K562 (cell line): ENCODE measurements at regions not wholly inside any gene's neighbourhood (a gene's known extent, or its start where the extent isn't known, plus 50 kb on each side); places are given as distances from the start of the nearest gene placed in this dataset.
A peak's percentile ranks its signal among the peaks of the same experiment; 100 is the strongest.

Source experiments
- CREBBP ChIP-seq: IDR thresholded peaks from one replicate; pipeline ENCODE4 v1.6.1; 2012; ENCODE audit warnings: low read depth, mild to moderate bottlenecking, control low read depth, inconsistent platforms, low read length
- CSDE1 ChIP-seq, 2 experiments: fragments of 450-650 bp; IDR thresholded peaks; 2 replicates each; pipeline ENCODE4 v1.6.1; 2016; ENCODE audit warnings: mild to moderate bottlenecking in 1 of 2
- ETV6 ChIP-seq, 3 experiments: fragments of 150-350 bp in 1 of 3; sonication (generic) in 1 of 3; formaldehyde crosslinking in 1 of 3; IDR thresholded peaks; 2 replicates each; pipeline versions ENCODE4 v1.6.1 to v1.8.0; 2014 to 2022; ENCODE audit warnings: borderline replicate concordance in 2 of 3, low read depth in 2 of 3, antibody characterized with exemption in 1 of 3, low read length in 1 of 3, mild to moderate bottlenecking in 1 of 3, missing genetic modification reagents in 1 of 3
- HOXB6 ChIP-seq: fragments of 250-450 bp; sonication (Bioruptor Pico); IDR thresholded peaks from 2 replicates; pipeline ENCODE4 v1.5.1; 2022; ENCODE audit warnings: mild to moderate bottlenecking, borderline replicate concordance
- LARP7 ChIP-seq: fragments of 450-650 bp; IDR thresholded peaks from 2 replicates; pipeline ENCODE4 v1.6.1; 2016
- MEF2D ChIP-seq: conservative IDR thresholded peaks from 2 replicates; pipeline ENCODE4 v1.6.1; 2016; ENCODE audit warnings: low read depth, missing genetic modification characterization, missing compliant biosample characterization
- NCOA2 ChIP-seq, 2 experiments: fragments of 450-650 bp; IDR thresholded peaks; 2 replicates each; pipeline ENCODE4 v1.6.1; 2018; ENCODE audit warnings: mild to moderate bottlenecking in 2 of 2, moderate library complexity in 1 of 2; ENCODE audit not compliant: partially characterized antibody in 2 of 2
- NUFIP1 ChIP-seq: fragments of 450-650 bp; IDR thresholded peaks from 2 replicates; pipeline ENCODE4 v1.6.1; 2018; ENCODE audit not compliant: partially characterized antibody
- PCBP2 ChIP-seq: fragments of 200-400 bp; formaldehyde crosslinking; IDR thresholded peaks from 2 replicates; pipeline ENCODE4 v1.6.1; 2018; ENCODE audit warnings: low read length, low read depth, mild to moderate bottlenecking, moderate library complexity; ENCODE audit not compliant: poor library complexity, severe bottlenecking
- POLR3A ChIP-seq: IDR thresholded peaks from 2 replicates; pipeline ENCODE4 v1.6.1; 2011; ENCODE audit warnings: borderline replicate concordance, mild to moderate bottlenecking, moderate library complexity; ENCODE audit not compliant: insufficient read length, insufficient read depth; ENCODE audit errors: extremely low read depth
- PURB ChIP-seq: sonication (generic); formaldehyde crosslinking; IDR thresholded peaks from 2 replicates; pipeline ENCODE4 v1.9.0; 2021; ENCODE audit warnings: low read depth, mild to moderate bottlenecking, missing genetic modification reagents
- SNRNP70 ChIP-seq: fragments of 200-400 bp; formaldehyde crosslinking; optimal IDR thresholded peaks from 2 replicates; pipeline ENCODE3; 2017; ENCODE audit warnings: low read depth, low read length
- ZC3H4 ChIP-seq: sonication (generic); formaldehyde crosslinking; IDR thresholded peaks from 2 replicates; pipeline ENCODE4 v1.9.0; 2021; ENCODE audit warnings: missing genetic modification reagents, borderline replicate concordance
- ZNF12 ChIP-seq: sonication (generic); formaldehyde crosslinking; IDR thresholded peaks from 2 replicates; pipeline ENCODE4 v1.4.0; 2020; ENCODE audit warnings: mild to moderate bottlenecking, missing genetic modification reagents
- ZNF311 ChIP-seq: fragments of 250-450 bp; sonication (Bioruptor Pico); IDR thresholded peaks from 2 replicates; pipeline ENCODE4 v1.4.0; 2020; ENCODE audit warnings: mild to moderate bottlenecking, moderate library complexity
- TF ChIP-seq, protein P1 (sequence below): fragments of 250-450 bp; sonication (Bioruptor Pico); IDR thresholded peaks from 2 replicates; pipeline ENCODE4 v1.8.0; 2021; ENCODE audit warnings: borderline replicate concordance, mild to moderate bottlenecking, moderate library complexity; ENCODE audit not compliant: poor library complexity, severe bottlenecking
- TF ChIP-seq, protein P2 (sequence below), 2 experiments: fragments of 450-650 bp; formaldehyde crosslinking in 1 of 2; IDR thresholded peaks; 2 replicates each; pipeline versions ENCODE4 v1.4.0 to v1.6.1; 2014 to 2020; ENCODE audit warnings: mild to moderate bottlenecking in 2 of 2, borderline replicate concordance in 1 of 2, low read depth in 1 of 2

DNA sequence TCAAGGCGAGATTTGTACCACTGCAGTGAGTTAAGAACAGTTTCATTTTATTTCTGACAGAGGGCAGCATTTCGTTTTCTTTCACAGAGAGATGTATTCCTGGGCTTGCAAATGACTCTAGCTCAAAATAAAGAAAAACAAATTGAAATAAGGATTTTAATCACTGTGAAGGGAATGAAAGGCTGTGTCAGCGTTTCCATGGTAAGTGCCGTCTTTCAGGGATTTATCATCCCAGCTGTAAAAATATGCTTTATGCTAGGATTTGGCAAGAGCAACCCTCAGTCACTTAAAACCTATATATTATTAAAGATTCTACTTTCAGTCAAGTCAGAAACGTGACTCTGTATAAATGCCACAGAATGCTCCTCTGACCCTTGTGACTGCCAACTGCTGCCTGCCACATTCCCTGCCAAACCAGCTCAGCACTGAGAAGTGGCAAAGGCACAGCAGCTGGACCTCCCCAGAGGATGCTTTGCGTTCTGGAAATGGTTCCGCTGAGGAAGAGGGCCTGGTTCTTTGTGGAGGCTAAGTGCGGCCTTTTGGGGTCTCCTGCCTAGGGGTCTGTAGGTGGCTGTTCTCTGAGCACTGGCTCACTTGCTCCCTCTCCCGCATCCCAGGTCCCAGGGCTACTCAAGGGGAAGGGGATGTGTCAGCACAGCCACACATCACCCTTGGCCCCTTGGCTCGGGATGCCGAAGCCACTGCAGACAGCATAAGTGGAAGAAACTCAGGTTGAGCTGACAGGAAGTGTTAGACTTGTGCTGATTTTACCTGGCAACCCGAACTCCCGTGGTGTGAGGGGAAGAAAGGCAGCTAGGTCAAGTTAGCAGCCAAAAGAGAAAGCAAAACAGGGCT lies 56.6 kb upstream of the POMGNT2 start (continued):
- TF ChIP-seq MEF2D (tag) (no peak), LARP7 (no peak), ZNF311 (CRISPR knock-in tag) (no peak), ZNF12 (CRISPR knock-in tag) (no peak), SNRNP70 (no peak), PURB (CRISPR knock-in tag) (no peak), POLR3A (no peak), CSDE1 (IDR thresholded peaks at IDR 0.05) (no peak), NCOA2 (IDR thresholded peaks at IDR 0.05; ENCODE audit: partially characterized antibody in 2 of 2) (no peak), PCBP2 (no peak), ETV6 (IDR thresholded peaks at IDR 0.05; ENCODE audit: borderline replicate concordance in 1 of 2, low read depth in 2 of 2, low read length in 1 of 2) (no peak), ETV6 (CRISPR knock-in tag; IDR thresholded peaks at IDR 0.05; ENCODE audit: borderline replicate concordance) (no peak), HOXB6 (CRISPR knock-in tag) (no peak), CREBBP (no peak), ZC3H4 (CRISPR knock-in tag) (no peak), NUFIP1 (no peak)
- TF ChIP-seq, protein P1, sequence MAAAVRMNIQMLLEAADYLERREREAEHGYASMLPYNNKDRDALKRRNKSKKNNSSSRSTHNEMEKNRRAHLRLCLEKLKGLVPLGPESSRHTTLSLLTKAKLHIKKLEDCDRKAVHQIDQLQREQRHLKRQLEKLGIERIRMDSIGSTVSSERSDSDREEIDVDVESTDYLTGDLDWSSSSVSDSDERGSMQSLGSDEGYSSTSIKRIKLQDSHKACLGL, result no peak
- TF ChIP-seq, protein P2, sequence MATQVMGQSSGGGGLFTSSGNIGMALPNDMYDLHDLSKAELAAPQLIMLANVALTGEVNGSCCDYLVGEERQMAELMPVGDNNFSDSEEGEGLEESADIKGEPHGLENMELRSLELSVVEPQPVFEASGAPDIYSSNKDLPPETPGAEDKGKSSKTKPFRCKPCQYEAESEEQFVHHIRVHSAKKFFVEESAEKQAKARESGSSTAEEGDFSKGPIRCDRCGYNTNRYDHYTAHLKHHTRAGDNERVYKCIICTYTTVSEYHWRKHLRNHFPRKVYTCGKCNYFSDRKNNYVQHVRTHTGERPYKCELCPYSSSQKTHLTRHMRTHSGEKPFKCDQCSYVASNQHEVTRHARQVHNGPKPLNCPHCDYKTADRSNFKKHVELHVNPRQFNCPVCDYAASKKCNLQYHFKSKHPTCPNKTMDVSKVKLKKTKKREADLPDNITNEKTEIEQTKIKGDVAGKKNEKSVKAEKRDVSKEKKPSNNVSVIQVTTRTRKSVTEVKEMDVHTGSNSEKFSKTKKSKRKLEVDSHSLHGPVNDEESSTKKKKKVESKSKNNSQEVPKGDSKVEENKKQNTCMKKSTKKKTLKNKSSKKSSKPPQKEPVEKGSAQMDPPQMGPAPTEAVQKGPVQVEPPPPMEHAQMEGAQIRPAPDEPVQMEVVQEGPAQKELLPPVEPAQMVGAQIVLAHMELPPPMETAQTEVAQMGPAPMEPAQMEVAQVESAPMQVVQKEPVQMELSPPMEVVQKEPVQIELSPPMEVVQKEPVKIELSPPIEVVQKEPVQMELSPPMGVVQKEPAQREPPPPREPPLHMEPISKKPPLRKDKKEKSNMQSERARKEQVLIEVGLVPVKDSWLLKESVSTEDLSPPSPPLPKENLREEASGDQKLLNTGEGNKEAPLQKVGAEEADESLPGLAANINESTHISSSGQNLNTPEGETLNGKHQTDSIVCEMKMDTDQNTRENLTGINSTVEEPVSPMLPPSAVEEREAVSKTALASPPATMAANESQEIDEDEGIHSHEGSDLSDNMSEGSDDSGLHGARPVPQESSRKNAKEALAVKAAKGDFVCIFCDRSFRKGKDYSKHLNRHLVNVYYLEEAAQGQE (IDR thresholded peaks at IDR 0.05; ENCODE audit: borderline replicate concordance), result peak; percentile 43; the same call in 1 of the 2 replicates
- TF ChIP-seq, protein P2 (CRISPR knock-in tag; IDR thresholded peaks at IDR 0.05; ENCODE audit: low read depth), result no peak
